Muscle layer of colon (tissue), 2 donors: ENCODE measurements at regions not wholly inside any gene's neighbourhood (a gene's known extent, or its start where the extent isn't known, plus 50 kb on each side); places are given as distances from the start of the nearest gene placed in this dataset.
"Not testable (repeated sequence)": the region's sequence is repeated elsewhere in the genome, so short reads cannot be mapped to it uniquely, and the experiment has no call there.

Source experiments
- H3K27ac ChIP-seq: one replicate; pipeline ENCODE4 v1.7.0; 2013; ENCODE audit warnings: low read depth, mild to moderate bottlenecking, low read length, moderate library complexity
- H3K27me3 ChIP-seq, 2 donors: one replicate each; pipeline ENCODE4 v1.7.0; 2013; ENCODE audit warnings: low read length in 2 of 2, mild to moderate bottlenecking in 2 of 2; ENCODE audit not compliant: insufficient read depth in 2 of 2, control insufficient read depth in 1 of 2
- H3K36me3 ChIP-seq: one replicate; pipeline ENCODE4 v1.7.0; 2013; ENCODE audit warnings: mild to moderate bottlenecking, low read length; ENCODE audit not compliant: insufficient read depth
- H3K4me1 ChIP-seq: one replicate; pipeline ENCODE4 v1.7.0; 2013; ENCODE audit warnings: mild to moderate bottlenecking, low read length; ENCODE audit not compliant: insufficient read depth
- H3K4me3 ChIP-seq, 2 donors: one replicate each; pipeline ENCODE4 v1.7.0; 2013; ENCODE audit warnings: low read length in 2 of 2, low read depth in 1 of 2, mild to moderate bottlenecking in 1 of 2, moderate library complexity in 1 of 2
- H3K9ac ChIP-seq: one replicate; pipeline ENCODE4 v1.7.0; 2013; ENCODE audit warnings: low read length
- H3K9me3 ChIP-seq: one replicate; pipeline ENCODE4 v1.7.0; 2013; ENCODE audit warnings: mild to moderate bottlenecking, low read length
- donor health status: abdominal sarcoma.
- donor health status: Adenocarcinoma of cecum.

GRCh38 chr15:77836906-77837648 is 204.4 kb upstream of the LINGO1 start:
- Histone ChIP-seq H3K27me3 (peaks cover 0 to 3% of the 10 kb centered on the region in 2 donors), H3K9ac (no peak overlapping the region), H3K27ac (no peak overlapping the region), H3K4me3 (no peak overlapping the region), H3K9me3 (no peaks in the 10 kb centered on the region), H3K36me3 (no peaks in the 10 kb centered on the region), H3K4me1 (no peaks in the 10 kb centered on the region)

DNA sequence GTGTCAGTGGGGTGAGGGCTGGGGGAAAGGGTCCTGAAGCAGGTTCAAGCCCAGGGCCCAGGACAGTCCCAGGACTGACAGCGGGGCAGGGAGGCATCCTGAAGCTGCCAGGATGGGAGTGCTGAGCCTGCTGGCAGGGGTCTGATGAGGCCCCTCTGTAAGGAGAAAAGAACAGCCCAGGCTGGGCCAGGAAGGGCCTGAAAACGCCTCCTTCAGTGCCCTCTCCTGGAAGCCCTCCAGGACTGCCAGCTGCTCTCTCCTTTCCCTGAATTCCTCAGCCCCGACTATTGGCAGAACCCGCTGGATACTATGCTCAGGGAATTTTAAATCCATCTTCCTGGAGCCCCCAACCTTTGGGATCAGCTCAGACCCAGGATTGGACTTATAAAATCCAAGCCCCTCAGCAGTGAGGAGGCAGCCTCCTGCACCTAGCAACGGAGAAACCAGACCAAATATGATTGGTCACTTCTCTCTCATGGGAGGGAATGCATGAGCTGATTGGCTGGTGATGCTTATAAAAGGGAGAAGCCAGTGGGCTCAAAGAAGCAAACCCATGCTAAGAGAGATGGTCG is 203.5 kb upstream of the LINGO1 start:
- Histone ChIP-seq H3K36me3 (no peaks in the 10 kb centered on the region), H3K27ac (no peak overlapping the region), H3K27me3 (peaks cover 0 to 3% of the 10 kb centered on the region in 2 donors), H3K9me3 (no peaks in the 10 kb centered on the region), H3K4me3 (no peak overlapping the region), H3K9ac (no peak overlapping the region), H3K4me1 (no peaks in the 10 kb centered on the region)

GRCh38 chr15:77834276-77834990 is 201.7 kb upstream of the LINGO1 start:
- Histone ChIP-seq H3K27ac (no peak overlapping the region), H3K9me3 (no peaks in the 10 kb centered on the region), H3K36me3 (no peaks in the 10 kb centered on the region), H3K9ac (no peak overlapping the region), H3K4me3 (no peak overlapping the region), H3K4me1 (no peaks in the 10 kb centered on the region), H3K27me3 (peaks cover 0 to 3% of the 10 kb centered on the region in 2 donors)

- H3K27me3 ChIP-seq = peaks cover 0 to 3% of the 10 kb centered on the region in 2 donors
- no peaks in the 10 kb centered on the region for H3K9me3 ChIP-seq
- H3K9ac ChIP-seq = no peak overlapping the region
- no peaks in the 10 kb centered on the region for H3K4me1 ChIP-seq
- no peaks in the 10 kb centered on the region for H3K36me3 ChIP-seq
- H3K4me3 ChIP-seq = no peak overlapping the region
- H3K27ac ChIP-seq = no peak overlapping the region
Measured at GRCh38 chr15:77832874-77833273, 200.2 kb upstream of the LINGO1 start.

DNA sequence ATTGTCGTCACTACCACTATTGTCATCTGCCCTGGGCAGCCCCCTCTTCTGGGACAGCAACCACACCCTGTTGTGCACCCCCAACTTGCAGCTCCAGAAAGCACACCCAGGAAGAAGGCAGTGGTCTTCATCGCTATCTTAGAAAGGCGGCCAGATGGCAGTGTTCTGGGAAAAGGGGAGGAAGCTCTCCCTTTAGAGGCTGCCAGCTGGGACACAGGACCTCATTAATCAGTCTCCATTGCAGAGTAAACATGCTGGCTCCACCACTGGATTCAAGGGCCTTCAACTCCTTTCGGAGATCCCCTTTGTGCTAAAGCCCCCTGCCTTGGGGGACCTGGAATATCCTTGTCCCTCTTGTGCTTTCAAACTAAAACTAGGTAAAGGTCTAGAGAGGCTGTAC is 199.3 kb upstream of the LINGO1 start:
- Histone ChIP-seq H3K27me3 (peaks cover 0 to 3% of the 10 kb centered on the region in 2 donors), H3K4me3 (no peak overlapping the region), H3K4me1 (no peaks in the 10 kb centered on the region), H3K36me3 (no peaks in the 10 kb centered on the region), H3K9me3 (no peaks in the 10 kb centered on the region), H3K9ac (no peak overlapping the region), H3K27ac (no peak overlapping the region)

- no peak overlapping the region for H3K4me3 ChIP-seq
- no peak overlapping the region for H3K9ac ChIP-seq
- H3K27ac ChIP-seq = no peak overlapping the region
- no peaks in the 10 kb centered on the region for H3K36me3 ChIP-seq
- H3K4me1 ChIP-seq = no peaks in the 10 kb centered on the region
- H3K9me3 ChIP-seq = no peaks in the 10 kb centered on the region
- no peaks in the 10 kb centered on the region for H3K27me3 ChIP-seq
Measured at GRCh38 chr15:77830051-77830468, 197.3 kb upstream of the LINGO1 start.

- not testable (repeated sequence) for H3K36me3 ChIP-seq, H3K4me1 ChIP-seq, H3K4me3 ChIP-seq, H3K27me3 ChIP-seq, H3K9me3 ChIP-seq, H3K9ac ChIP-seq, H3K27ac ChIP-seq
Measured at GRCh38 chr15:77829331-77829730, 196.6 kb upstream of the LINGO1 start.

GRCh38 chr15:77827860-77828259 is 195.1 kb upstream of the LINGO1 start:
- H3K27ac ChIP-seq = no peak overlapping the region
- H3K9me3 ChIP-seq = no peaks in the 10 kb centered on the region
- no peaks in the 10 kb centered on the region for H3K36me3 ChIP-seq
- H3K4me3 ChIP-seq = no peak overlapping the region
- H3K9ac ChIP-seq = no peak overlapping the region
- no peaks in the 10 kb centered on the region for H3K4me1 ChIP-seq
- H3K27me3 ChIP-seq = no peaks in the 10 kb centered on the region

GRCh38 chr15:77826006-77826695 is 193.4 kb upstream of the LINGO1 start:
- Histone ChIP-seq H3K4me3 (no peak overlapping the region), H3K9ac (no peak overlapping the region), H3K27me3 (peaks cover 6 to 13% of the 10 kb centered on the region in 2 donors), H3K36me3 (no peaks in the 10 kb centered on the region), H3K4me1 (no peaks in the 10 kb centered on the region), H3K27ac (no peak overlapping the region), H3K9me3 (no peaks in the 10 kb centered on the region)

DNA sequence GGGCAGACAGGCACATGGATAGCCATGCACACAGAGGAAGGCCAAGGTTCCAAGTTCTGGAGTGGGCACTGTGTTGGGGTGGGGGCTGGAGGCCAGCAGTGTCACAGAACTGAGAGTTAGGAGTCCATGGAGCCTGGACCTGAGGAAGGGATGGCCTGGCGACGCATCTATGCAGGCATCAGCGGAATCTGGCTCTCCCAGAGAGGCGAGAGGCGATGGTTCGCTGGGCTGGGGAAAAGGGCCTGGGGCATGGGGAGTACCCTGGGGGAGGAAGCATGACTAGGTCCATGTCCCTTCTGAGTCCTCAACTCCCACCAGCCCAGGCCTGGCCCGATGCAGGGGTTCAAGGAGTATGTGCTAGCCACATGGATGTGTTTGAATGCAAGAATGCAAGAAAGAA is 192.8 kb upstream of the LINGO1 start:
- Histone ChIP-seq H3K4me1 (no peaks in the 10 kb centered on the region), H3K9me3 (no peaks in the 10 kb centered on the region), H3K27ac (no peak overlapping the region), H3K9ac (no peak overlapping the region), H3K4me3 (no peak overlapping the region), H3K27me3 (peaks cover 11 to 19% of the 10 kb centered on the region in 2 donors), H3K36me3 (no peaks in the 10 kb centered on the region)

DNA sequence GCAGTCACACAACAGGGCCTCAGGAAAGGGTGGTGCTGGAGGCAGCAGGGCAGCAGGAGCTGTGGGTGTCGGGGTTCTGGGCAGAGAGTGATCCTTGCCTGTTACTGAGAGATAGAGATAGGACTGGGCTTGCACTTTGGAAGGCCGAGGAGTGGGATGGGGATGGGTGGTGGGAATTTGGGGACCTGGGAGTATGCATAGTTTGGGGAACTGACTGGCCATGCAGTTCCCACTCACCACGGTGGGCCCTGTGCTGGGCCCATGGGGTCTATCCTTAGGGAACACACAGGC is 192.5 kb upstream of the LINGO1 start:
- H3K4me3 ChIP-seq = no peak overlapping the region
- H3K27ac ChIP-seq = no peak overlapping the region
- no peaks in the 10 kb centered on the region for H3K9me3 ChIP-seq
- H3K36me3 ChIP-seq = no peaks in the 10 kb centered on the region
- peaks cover 11 to 23% of the 10 kb centered on the region in 2 donors for H3K27me3 ChIP-seq
- no peak overlapping the region for H3K9ac ChIP-seq
- H3K4me1 ChIP-seq = no peaks in the 10 kb centered on the region
